DMS53 treated with DMSO at 0.1 percent for 48 hours (cell line): ENCODE measurements at regions not wholly inside any gene's neighbourhood (a gene's known extent, or its start where the extent isn't known, plus 50 kb on each side); places are given as distances from the start of the nearest gene placed in this dataset.
"Not testable (repeated sequence)": the region's sequence is repeated elsewhere in the genome, so short reads cannot be mapped to it uniquely, and the experiment has no call there.

Source experiments
- DNase-seq: peaks from one replicate; lab custom pipeline; 2025; ENCODE audit not compliant: unreplicated experiment; lab: John Stamatoyannopoulos, UW

- DNase-seq = no peak
These were observed 82.6 kb upstream of the HNMT start for GRCh38 chr2:137881711-137882110.

DNA sequence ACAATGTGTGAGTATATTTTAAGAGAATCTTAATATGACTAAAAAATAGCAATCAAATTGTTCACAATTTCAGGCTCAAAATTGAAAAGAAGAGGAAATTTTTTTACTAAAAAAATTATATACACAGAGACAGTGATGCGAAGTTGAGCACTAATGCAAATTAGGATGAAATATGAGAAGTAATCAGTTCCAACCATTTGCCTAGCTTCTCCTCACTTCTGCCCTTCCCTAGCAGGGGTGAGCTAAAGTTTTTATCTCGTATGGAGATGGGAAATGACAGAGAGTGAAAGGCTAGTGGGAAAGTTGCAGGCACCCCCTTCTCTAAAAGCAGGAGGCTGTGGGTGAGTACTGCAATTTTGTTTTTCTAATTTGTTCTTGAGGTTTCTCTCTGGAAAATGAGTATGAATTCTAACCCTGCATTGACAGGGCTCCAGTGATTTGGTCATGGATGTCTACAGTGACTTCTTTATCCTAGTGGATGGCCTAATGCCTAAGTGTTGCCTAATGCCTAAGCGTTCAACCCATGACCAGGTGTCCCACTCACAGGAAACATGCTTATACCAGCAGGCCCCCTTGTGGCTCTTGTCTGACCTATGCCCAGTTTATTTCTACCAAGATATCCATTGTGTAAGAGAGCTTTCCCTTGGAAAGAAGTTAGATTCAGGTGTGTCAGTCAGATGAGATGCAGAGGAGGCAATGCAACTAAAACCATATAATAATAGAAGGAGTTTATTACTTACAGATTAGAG lies 78.0 kb upstream of the HNMT start:
- DNase-seq = peak; percentile 2

GRCh38 chr2:137888845-137889244 lies 75.4 kb upstream of the HNMT start:
- DNase-seq = peak; percentile 5

- DNase-seq = peak; percentile 24
These were observed 71.5 kb upstream of the HNMT start for GRCh38 chr2:137892739-137893138.

DNA sequence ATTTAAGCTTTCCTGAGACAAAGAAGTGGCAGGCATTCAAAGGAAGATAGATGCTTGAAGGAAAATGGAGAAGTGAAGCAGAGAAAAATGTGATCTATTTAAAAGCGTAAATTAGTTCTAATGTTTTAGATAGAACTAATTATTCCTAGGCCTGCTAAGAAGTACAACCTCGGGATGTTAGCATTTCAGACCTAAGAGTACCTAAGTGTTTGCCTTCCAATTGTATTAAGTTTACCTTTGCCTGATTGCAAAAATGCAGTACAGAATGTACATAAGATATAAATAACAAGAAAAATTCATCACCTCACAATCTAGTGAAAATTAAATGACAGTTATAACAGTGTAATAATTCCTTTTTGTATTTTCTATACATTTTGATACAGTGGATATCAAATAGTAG lies 71.1 kb upstream of the HNMT start:
- no peak for DNase-seq

DNA sequence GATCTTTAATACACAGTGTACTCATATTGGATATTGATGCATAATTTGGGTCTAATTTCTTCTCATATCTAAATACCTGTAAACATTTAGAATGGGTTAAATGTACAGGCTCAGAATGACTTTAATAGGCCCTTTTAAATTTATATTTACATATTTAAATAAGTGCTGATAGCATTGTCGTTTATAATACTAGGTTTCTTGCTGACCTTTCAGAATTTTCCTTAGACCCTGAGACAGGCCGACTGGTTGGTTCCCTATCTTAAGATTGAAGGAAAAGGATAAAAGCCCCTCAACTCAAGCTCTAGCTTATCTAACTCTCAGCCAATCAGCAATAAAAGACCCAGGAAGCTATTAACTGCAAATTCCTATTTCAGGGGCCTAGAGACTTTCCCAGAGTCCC lies 67.8 kb upstream of the HNMT start:
- no peak for DNase-seq

- DNase-seq = no peak
These were observed 67.2 kb upstream of the HNMT start for GRCh38 chr2:137897082-137897481.

DNA sequence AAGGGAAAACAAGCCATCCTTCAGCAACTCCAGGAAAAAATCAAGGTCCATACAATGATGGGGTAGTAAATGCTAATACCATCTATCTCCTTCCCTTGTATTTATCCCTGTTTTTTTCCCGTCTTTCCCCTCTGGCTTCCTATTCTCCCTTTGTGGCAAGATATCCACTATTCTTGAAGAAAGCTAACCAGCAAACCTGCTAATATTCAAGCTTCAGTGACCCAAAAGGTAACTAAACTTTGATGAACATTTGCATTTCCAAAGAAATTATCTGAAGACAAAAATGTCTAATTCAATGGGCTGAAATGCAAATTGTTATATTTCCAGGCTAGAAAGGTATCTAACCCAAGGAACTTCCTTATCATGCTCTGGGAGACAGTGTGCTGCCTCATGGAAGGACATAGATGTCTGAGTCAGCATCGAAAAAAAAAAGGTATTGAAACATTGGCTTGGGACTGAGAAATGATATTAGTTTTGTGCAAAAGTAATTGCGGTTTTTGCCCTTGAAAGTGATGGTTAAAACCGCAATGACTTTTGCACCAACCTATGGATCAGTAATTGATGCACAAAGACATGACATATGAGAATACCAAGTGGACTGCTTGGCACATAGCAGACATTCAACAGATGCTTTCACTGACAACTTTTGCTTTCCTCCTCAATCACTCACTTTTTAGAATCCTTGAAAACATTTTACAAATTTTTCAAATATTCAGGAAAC lies 63.7 kb upstream of the HNMT start:
- no peak for DNase-seq

DNA sequence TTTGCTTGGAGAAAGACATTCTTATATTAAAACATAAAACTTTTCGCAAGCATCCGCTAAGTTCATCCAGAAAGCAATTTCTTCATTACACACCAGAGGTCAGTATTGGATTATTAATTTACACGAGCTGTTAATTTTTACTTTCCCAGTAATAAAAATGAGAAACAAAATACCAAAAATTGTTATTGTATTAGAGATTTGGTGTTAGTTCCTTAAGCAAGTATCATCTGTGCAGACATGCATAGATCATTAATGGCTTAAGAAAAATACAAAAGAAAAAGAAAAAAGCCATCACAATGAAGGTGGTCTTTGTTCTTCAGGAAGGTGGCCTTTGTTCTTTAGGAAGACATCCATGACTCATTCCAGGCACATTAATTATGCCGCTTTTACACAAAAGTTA lies 53.6 kb upstream of the HNMT start:
- no peak for DNase-seq

GRCh38 chr2:137912371-137912770 lies 51.9 kb upstream of the HNMT start:
- DNase-seq = no peak

DNA sequence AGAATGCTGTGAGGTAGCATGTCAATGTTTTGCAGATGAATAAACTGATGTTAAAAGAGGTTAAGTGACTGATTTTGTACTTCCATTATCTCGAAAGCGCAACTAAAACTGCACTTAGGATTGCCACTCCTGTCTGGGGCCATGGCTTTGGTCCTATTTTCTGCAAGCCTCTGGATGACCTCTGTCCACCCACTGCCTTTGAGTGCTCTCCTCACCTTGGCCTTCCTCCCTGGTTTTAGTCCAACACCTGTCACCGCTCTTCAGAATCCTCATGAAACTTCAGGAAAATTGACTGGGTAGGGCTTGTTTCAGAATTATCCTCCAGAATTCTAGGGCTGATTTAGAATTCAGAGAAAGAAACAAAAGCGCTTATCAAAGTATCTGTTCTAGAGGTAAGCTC lies 51.1 kb upstream of the HNMT start:
- no peak for DNase-seq

DNA sequence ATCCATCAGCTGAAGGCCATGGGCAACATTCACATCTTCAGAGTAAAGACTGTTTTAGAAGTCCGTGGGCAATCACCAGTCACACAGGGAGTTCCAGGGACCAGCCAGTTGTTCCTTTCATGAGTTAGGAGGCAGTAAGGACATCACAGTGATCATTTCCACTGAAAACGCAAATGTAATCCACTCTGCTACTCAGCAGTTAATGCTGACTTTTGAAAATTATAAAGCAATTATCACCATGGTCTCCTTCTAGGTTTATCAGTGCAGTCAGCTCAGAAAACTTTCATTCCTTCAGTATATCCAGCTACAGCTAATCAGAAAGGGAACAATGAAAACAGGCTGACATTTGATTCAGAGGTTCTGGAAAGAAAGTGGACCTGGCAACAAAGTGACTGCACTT lies 50.6 kb upstream of the HNMT start:
- not testable (repeated sequence) for DNase-seq
